ENCODE measurements at regions not wholly inside any gene's neighbourhood (a gene's known extent, or its start where the extent isn't known, plus 50 kb on each side); places are given as distances from the start of the nearest gene placed in this dataset.

DNA sequence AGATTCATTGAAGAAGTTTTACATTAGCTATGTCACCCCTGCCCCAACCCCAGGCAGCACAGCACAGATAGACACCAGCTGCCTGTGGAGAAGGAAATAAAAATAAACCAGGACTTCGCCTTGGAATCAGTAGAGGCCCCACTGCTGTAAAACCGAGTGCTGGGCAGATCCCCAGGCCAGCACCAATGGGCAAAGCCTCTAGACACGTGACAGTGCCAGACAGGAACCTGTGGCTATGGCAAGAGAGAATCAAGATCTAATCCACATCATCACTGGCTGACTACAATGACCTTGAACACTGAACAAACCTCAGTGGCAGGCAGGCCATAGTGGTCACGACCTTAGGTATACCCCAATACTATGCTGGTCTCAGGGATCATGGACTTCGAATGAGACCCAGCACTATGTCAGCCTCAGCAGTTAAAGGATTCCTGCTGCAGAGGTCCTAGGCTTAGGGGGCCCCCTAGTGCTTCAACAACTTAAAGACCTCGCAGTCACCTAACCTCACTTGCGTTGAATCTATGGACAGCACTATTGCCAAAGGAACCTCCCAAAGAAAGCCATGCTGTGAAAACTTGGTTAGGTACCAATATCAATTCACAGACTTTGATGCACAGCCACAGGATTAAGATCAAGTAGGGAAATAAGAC lies 2118.6 kb upstream of the C9orf72 start:
- Histone ChIP-seq H3K27me3 (ENCODE audit: insufficient read depth, insufficient read length) (no peaks in the 10 kb centered on the region), H3K9ac (ENCODE audit: insufficient read length, low read depth) (no peak overlapping the region), H3K36me3 (ENCODE audit: insufficient read depth, insufficient read length, low read length) (no peaks in the 10 kb centered on the region), H3K9me3 (ENCODE audit: insufficient read depth, low read length) (no peaks in the 10 kb centered on the region), H3K4me3 (ENCODE audit: insufficient read length, low read depth) (no peak overlapping the region), H3K4me1 (ENCODE audit: insufficient read depth, insufficient read length) (no peaks in the 10 kb centered on the region)
- DNase-seq (ENCODE audit: low read depth, low spot score) = peak; percentile 65
- TF ChIP-seq ZNF274 (IDR thresholded peaks at IDR 0.05; ENCODE audit: low read depth, low read length) (no peak), SUZ12 (IDR thresholded peaks at IDR 0.05; ENCODE audit: extremely low read depth, insufficient read depth, insufficient read length) (no peak), YY1 (IDR thresholded peaks at IDR 0.05; ENCODE audit: insufficient read depth, insufficient read length) (no peak)

DNA sequence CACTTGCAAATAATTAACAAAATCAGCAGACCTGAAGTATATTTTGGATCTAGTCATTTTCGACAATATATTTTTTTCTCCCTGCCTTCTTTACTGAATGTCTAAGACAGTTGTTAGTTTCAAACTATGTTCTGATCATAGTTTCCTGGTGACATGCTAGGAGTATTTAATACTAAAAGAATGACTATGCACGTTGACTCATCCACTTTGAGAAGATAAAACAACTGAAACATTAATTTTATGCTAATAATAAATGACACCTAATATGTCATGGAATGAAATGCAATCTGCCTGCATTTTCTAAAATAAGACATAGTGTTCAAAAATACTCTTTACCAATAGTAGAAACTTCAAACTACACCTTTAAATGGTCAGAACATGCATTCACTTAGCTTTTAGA lies 2123.7 kb upstream of the C9orf72 start:
- no peak for DNase-seq (ENCODE audit: low read depth, low spot score)
- no peaks in the 10 kb centered on the region for H3K27me3 ChIP-seq (ENCODE audit: insufficient read depth, insufficient read length)

DNA sequence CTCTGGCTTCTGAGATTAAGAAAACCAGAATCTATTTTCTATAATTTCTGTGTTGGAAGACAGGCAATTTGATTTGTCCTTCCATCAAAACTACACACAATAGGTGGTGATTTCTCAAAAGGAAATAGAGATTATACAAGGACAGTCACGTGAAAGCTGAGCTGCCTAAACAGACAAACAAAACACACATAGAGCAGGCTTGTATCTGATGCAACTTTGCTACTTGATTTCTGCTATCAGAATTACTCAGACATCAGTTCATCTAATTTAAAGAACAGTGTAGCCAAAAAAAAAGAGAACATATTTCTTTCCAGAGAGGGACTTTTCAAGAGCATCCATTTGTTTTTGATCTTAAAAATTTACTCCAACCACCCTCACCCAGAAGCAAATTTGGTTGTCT lies 2128.3 kb upstream of the C9orf72 start:
- Histone ChIP-seq H3K36me3 (ENCODE audit: insufficient read depth, insufficient read length, low read length) (no peaks in the 10 kb centered on the region), H3K4me3 (ENCODE audit: insufficient read length, low read depth) (no peak overlapping the region), H3K27me3 (ENCODE audit: insufficient read depth, insufficient read length) (no peaks in the 10 kb centered on the region), H3K9ac (ENCODE audit: insufficient read length, low read depth) (no peak overlapping the region), H3K9me3 (ENCODE audit: insufficient read depth, low read length) (no peaks in the 10 kb centered on the region), H3K4me1 (ENCODE audit: insufficient read depth, insufficient read length) (no peaks in the 10 kb centered on the region)
- DNase-seq (ENCODE audit: low read depth, low spot score) = no peak
- TF ChIP-seq YY1 (IDR thresholded peaks at IDR 0.05; ENCODE audit: insufficient read depth, insufficient read length) (no peak), ZNF274 (IDR thresholded peaks at IDR 0.05; ENCODE audit: low read depth, low read length) (no peak), SUZ12 (IDR thresholded peaks at IDR 0.05; ENCODE audit: extremely low read depth, insufficient read depth, insufficient read length) (no peak)

More for the DNA sequence above, 2123.7 kb upstream of the C9orf72 start:
- Histone ChIP-seq H3K4me1 (ENCODE audit: insufficient read depth, insufficient read length) (no peaks in the 10 kb centered on the region), H3K4me3 (ENCODE audit: insufficient read length, low read depth) (no peak overlapping the region), H3K36me3 (ENCODE audit: insufficient read depth, insufficient read length, low read length) (no peaks in the 10 kb centered on the region), H3K9me3 (ENCODE audit: insufficient read depth, low read length) (no peaks in the 10 kb centered on the region), H3K9ac (ENCODE audit: insufficient read length, low read depth) (no peak overlapping the region)
- TF ChIP-seq ZNF274 (IDR thresholded peaks at IDR 0.05; ENCODE audit: low read depth, low read length) = no peak
- TF ChIP-seq SUZ12 (IDR thresholded peaks at IDR 0.05; ENCODE audit: extremely low read depth, insufficient read depth, insufficient read length) = no peak
- TF ChIP-seq YY1 (IDR thresholded peaks at IDR 0.05; ENCODE audit: insufficient read depth, insufficient read length) = no peak

DNA sequence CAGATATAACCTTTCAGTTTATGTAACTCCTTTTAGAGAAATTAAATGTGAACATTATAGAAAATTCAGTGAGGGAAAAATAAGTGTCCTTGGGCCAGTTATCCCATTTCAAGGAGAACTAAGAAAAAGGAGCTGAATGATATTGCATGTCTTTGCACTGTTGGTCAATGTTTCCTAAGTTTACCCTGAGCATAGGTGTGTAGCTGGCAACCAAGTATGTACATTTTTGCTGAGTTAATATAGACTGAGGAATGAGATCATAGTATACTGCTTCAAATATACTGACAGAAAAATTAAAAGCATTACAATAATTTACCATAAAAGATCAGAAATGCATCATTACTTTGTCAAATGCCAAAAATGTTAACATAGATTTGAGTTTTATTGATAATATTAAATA lies 2128.7 kb upstream of the C9orf72 start:
- no peak for DNase-seq (ENCODE audit: low read depth, low spot score)
- H3K27me3 ChIP-seq (ENCODE audit: insufficient read depth, insufficient read length) = no peaks in the 10 kb centered on the region
- TF ChIP-seq ZNF274 (IDR thresholded peaks at IDR 0.05; ENCODE audit: low read depth, low read length) (no peak), SUZ12 (IDR thresholded peaks at IDR 0.05; ENCODE audit: extremely low read depth, insufficient read depth, insufficient read length) (no peak), YY1 (IDR thresholded peaks at IDR 0.05; ENCODE audit: insufficient read depth, insufficient read length) (no peak)
- no peaks in the 10 kb centered on the region for H3K36me3 ChIP-seq (ENCODE audit: insufficient read depth, insufficient read length, low read length)
- H3K4me3 ChIP-seq (ENCODE audit: insufficient read length, low read depth) = no peak overlapping the region
- H3K9ac ChIP-seq (ENCODE audit: insufficient read length, low read depth) = no peak overlapping the region
- H3K4me1 ChIP-seq (ENCODE audit: insufficient read depth, insufficient read length) = no peaks in the 10 kb centered on the region
- no peaks in the 10 kb centered on the region for H3K9me3 ChIP-seq (ENCODE audit: insufficient read depth, low read length)

DNA sequence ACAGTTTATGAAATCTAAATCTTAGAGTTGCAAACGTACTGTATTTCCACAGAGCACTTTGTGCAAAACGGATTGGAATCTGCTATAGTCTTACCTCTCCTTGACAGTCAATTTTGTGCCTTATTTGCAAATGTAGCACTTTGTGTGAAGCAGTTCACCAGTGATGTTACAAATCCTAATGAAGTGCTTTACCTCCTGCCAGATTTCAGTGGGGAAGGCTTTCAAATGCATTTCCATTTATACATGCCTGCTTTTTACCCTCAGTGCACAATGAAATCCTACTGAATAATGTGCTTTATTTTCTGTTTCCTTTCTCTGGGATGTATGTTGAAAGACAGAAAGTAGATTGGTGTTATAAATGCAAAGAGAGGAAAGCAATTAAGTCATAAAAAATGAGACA lies 2141.6 kb upstream of the C9orf72 start:
- Histone ChIP-seq H3K4me1 (ENCODE audit: insufficient read depth, insufficient read length) (no peaks in the 10 kb centered on the region), H3K9ac (ENCODE audit: insufficient read length, low read depth) (no peak overlapping the region), H3K9me3 (ENCODE audit: insufficient read depth, low read length) (no peaks in the 10 kb centered on the region), H3K36me3 (ENCODE audit: insufficient read depth, insufficient read length, low read length) (no peaks in the 10 kb centered on the region), H3K4me3 (ENCODE audit: insufficient read length, low read depth) (no peak overlapping the region), H3K27me3 (ENCODE audit: insufficient read depth, insufficient read length) (no peaks in the 10 kb centered on the region)
- TF ChIP-seq YY1 (IDR thresholded peaks at IDR 0.05; ENCODE audit: insufficient read depth, insufficient read length) (no peak), ZNF274 (IDR thresholded peaks at IDR 0.05; ENCODE audit: low read depth, low read length) (no peak), SUZ12 (IDR thresholded peaks at IDR 0.05; ENCODE audit: extremely low read depth, insufficient read depth, insufficient read length) (no peak)
- no peak for DNase-seq (ENCODE audit: low read depth, low spot score)

DNA sequence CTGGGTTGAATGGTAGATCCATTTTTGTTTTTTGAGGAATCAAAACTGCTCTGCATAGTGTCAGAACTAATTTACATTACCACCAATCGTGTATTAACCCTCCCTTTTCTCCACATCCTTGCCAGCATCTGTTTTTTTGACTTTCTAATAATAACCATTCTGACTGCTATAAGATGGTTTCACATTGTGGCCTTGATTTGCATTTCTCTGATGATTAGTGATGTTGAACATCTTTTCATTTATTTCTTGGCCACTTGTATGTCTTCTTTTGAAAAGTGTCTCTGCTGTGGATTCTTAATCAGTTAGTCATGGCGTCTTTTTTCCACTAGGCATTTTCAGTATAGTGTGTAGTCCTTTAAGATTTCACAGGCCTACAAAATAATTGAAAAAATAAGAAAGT lies 2144.3 kb upstream of the C9orf72 start:
- Histone ChIP-seq H3K4me3 (ENCODE audit: insufficient read length, low read depth) (no peak overlapping the region), H3K4me1 (ENCODE audit: insufficient read depth, insufficient read length) (no peaks in the 10 kb centered on the region), H3K9ac (ENCODE audit: insufficient read length, low read depth) (no peak overlapping the region), H3K27me3 (ENCODE audit: insufficient read depth, insufficient read length) (no peaks in the 10 kb centered on the region), H3K9me3 (ENCODE audit: insufficient read depth, low read length) (no peaks in the 10 kb centered on the region), H3K36me3 (ENCODE audit: insufficient read depth, insufficient read length, low read length) (no peaks in the 10 kb centered on the region)
- DNase-seq (ENCODE audit: low read depth, low spot score) = no peak
- TF ChIP-seq YY1 (IDR thresholded peaks at IDR 0.05; ENCODE audit: insufficient read depth, insufficient read length) (no peak), SUZ12 (IDR thresholded peaks at IDR 0.05; ENCODE audit: extremely low read depth, insufficient read depth, insufficient read length) (no peak), ZNF274 (IDR thresholded peaks at IDR 0.05; ENCODE audit: low read depth, low read length) (no peak)

DNA sequence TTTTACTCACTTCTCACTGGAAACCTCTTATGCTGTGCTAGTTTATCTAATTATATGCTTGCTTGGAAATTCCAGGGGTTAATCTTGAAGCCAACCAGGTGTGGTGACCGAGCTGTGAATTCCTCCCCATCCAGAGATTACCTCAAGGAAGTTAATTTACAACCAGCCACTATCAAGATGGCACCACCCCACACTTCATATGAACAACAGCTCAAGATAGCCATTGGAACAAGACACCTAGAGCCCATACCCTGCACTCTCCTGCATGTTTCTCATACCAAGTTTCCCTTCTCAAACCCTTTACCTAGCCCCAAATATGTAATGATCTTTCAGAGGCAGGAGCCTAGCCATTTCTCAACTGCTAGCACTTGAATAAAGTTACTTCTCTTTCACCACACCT lies 2156.9 kb upstream of the C9orf72 start:
- Histone ChIP-seq H3K4me1 (ENCODE audit: insufficient read depth, insufficient read length) (no peaks in the 10 kb centered on the region), H3K4me3 (ENCODE audit: insufficient read length, low read depth) (no peak overlapping the region), H3K9ac (ENCODE audit: insufficient read length, low read depth) (no peak overlapping the region), H3K36me3 (ENCODE audit: insufficient read depth, insufficient read length, low read length) (no peaks in the 10 kb centered on the region), H3K27me3 (ENCODE audit: insufficient read depth, insufficient read length) (no peaks in the 10 kb centered on the region), H3K9me3 (ENCODE audit: insufficient read depth, low read length) (no peaks in the 10 kb centered on the region)
- DNase-seq (ENCODE audit: low read depth, low spot score) = no peak
- TF ChIP-seq YY1 (IDR thresholded peaks at IDR 0.05; ENCODE audit: insufficient read depth, insufficient read length) (no peak), ZNF274 (IDR thresholded peaks at IDR 0.05; ENCODE audit: low read depth, low read length) (no peak), SUZ12 (IDR thresholded peaks at IDR 0.05; ENCODE audit: extremely low read depth, insufficient read depth, insufficient read length) (no peak)

All from NT2/D1 (cell line).